PC-3 (cell line): ENCODE measurements at regions not wholly inside any gene's neighbourhood (a gene's known extent, or its start where the extent isn't known, plus 50 kb on each side); places are given as distances from the start of the nearest gene placed in this dataset.

Experiments used
- EZH2 ChIP-seq: fragments of 300-600 bp; sonication (generic); IDR thresholded peaks from one replicate; pipeline ENCODE4 v1.6.1; 2017; ENCODE audit warnings: antibody characterized with exemption, mild to moderate bottlenecking, low read length; ENCODE audit not compliant: unreplicated experiment
- TF ChIP-seq, protein P1 (sequence below): fragments of 300-600 bp; sonication (generic); conservative IDR thresholded peaks from 2 replicates; pipeline ENCODE4 v1.5.1; 2017; ENCODE audit warnings: antibody characterized with exemption, low read depth, mild to moderate bottlenecking, low read length

DNA sequence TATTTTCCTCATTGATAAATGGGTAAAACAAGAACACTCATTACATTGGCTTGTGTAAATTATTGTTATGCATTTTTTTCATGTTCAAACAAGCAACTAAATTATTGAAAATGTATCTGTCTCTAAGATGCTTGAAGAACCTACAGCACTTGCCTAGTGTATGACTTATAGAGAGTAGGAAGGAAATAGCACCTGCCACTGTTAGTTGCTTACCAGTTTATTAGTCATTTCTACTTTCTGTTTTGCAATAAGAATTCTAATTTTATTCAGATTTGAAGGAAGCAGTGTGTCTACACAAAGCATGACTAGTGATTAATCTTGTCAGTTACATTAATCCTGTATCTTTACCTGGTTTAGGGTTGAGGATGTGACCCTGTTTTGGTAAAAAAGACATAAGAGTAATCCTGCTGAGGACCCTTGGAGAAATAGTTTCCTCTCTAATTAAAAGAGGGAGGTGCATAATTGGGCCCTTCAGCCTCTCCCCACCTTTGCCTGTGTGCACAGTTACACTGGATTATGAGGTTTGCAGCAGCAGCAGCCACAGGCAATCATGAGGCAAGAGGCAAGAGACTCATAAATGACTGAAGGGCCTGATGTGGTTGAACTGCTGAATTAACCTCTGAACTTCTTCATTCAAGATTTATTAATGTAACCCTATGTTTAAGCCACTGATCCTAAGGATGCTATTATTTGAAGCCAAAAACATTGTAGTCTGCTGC, 1202.1 kb downstream of the ADGRL3 start:
- TF ChIP-seq, protein P1, sequence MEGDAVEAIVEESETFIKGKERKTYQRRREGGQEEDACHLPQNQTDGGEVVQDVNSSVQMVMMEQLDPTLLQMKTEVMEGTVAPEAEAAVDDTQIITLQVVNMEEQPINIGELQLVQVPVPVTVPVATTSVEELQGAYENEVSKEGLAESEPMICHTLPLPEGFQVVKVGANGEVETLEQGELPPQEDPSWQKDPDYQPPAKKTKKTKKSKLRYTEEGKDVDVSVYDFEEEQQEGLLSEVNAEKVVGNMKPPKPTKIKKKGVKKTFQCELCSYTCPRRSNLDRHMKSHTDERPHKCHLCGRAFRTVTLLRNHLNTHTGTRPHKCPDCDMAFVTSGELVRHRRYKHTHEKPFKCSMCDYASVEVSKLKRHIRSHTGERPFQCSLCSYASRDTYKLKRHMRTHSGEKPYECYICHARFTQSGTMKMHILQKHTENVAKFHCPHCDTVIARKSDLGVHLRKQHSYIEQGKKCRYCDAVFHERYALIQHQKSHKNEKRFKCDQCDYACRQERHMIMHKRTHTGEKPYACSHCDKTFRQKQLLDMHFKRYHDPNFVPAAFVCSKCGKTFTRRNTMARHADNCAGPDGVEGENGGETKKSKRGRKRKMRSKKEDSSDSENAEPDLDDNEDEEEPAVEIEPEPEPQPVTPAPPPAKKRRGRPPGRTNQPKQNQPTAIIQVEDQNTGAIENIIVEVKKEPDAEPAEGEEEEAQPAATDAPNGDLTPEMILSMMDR = no peak
- TF ChIP-seq EZH2 = no peak
